NCI-H82 treated with DMSO at 0.1 percent for 48 hours (cell line): ENCODE measurements at regions not wholly inside any gene's neighbourhood (a gene's known extent, or its start where the extent isn't known, plus 50 kb on each side); places are given as distances from the start of the nearest gene placed in this dataset.

ENCODE experiments used
- DNase-seq: peaks from one replicate; lab custom pipeline; 2025; ENCODE audit not compliant: unreplicated experiment; lab: John Stamatoyannopoulos, UW

- DNase-seq, result no peak
Observed at GRCh38 chr6:137357263-137357947, 136.8 kb downstream of the OLIG3 start.

DNA sequence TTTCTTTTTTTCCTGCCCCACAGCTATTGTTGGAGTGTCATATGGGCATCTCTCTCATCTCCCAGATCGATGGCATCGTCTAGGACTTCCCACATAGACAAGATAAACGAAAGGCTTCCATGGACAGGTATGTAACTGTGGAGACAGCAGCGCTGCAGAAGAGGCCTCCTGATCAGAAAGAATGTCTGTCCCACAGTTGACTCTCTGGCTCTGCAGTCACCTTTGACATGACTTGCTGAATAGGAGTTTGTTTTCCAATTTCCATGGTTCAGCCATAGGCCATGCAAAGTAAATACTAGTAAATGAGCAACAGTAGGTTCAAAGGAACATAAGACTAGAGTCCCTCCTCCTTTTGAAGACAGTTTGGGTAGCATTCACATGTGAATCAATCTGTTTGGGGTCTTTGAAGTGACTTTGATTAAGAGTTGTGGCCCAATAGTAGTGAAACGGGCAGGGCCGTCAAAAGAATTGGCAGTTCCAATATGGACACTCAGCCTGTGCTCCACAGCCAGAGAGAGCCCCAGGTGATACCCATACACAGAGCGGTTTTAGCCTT lies 134.7 kb upstream of the IFNGR1 start:
- no peak for DNase-seq

DNA sequence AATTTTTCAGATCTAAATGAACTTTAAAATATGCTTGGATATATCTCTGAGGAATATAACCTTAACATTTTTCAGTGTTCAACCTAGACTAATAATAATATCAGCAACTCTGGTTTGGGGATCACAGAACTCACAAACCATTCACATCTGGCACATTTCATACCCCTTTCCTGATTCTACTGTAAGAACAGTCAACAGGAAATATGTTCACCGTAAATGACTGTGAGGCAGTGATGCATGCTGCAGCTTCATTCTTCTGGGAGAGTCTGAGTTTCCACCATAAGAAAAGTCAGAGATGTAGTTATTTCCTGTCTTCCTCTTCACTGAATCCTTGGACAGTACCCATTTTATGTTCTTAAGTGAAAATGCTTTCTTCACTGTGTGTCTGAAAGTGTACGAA lies 134.2 kb upstream of the IFNGR1 start:
- DNase-seq, result no peak

DNA sequence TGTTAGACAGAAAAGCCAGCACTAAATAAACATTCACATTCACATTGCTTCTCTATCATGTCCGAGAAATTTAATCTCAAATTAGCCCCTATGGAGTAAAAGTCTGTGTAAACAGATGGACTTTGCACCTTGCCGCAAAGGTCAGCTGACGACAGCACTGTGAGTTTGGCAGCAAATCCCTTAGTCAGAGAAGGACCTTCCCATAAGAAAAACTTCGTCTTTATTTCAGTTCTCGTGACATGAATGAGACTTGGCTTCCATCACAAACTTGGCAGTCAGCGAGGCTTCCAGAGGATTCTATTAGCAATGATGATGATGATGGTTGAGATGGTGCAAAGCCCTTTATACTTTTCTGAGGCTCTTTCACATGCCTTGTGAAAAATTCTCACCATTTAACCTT lies 133.7 kb upstream of the IFNGR1 start:
- DNase-seq, result no peak

DNA sequence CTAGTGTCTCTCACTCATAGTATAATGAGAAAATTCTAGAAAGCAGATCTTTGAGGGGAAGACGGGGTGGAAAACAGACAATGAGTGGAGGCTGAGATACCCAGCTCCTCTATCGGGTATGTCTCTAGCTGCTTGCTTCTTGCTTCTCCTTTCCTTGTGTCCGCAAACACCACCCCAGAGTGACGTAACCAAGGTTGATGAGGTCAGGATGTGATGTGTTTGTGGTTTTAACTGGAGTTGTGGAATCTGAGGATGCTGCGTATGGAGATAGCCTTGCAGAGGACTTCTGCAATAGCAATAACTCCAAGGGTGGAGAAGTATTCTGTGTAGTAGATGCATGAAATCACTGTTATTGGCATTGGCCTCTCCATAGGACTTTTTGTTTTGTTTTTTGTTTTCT lies 132.7 kb upstream of the IFNGR1 start:
- no peak for DNase-seq

- DNase-seq, result no peak
Observed at GRCh38 chr6:137350857-137351256, 131.7 kb upstream of the IFNGR1 start.

GRCh38 chr6:137349856-137350830 lies 131.0 kb upstream of the IFNGR1 start:
- no peak for DNase-seq

- no peak for DNase-seq
Observed at GRCh38 chr6:137348777-137349176, 129.6 kb upstream of the IFNGR1 start.

DNA sequence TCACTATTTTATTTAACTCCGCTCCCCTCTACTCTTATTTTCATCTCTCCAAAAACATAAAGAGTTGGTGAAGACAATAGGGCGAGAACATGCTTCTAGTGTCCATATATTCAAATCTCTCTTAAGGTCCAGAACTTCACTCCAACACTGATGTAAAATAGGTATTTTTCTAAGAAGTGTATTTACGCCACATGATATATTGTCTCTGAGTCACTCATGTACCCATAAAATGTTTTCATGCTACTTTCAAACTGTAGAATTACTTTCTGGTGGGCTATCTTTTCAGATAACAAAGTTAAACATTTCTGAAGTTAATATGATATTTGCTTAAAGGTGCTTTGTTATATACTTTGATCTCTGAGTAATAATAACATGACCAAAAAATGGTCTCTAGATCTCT lies 124.1 kb upstream of the IFNGR1 start:
- DNase-seq, result no peak

DNA sequence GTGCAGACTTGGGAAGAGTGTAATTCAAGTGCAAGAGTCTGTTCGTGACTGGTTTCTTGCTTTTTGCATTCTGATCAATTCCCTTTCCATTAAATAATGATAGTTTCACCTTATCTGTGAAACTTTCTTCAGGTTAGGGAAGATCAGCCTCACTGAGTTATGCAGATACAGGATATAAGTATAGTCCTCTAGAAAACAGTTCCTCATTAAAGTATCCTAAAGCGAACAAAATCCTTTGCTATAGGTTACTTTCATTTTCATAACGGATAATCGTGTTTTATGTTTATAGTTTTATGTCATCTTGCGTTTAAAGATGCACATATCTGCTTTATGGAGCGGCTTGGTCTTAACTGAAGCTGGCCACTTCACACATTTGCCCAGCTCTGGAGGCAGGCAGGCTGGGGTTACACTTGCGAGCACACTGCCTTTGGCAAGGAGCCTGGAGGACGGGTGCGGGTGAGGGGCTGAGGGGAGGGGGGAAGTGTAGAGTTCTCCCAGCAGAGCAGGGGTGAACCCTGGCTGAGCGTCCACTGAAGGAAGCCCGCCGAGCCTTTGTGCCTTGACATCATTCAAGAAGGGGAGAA lies 123.5 kb upstream of the IFNGR1 start:
- no peak for DNase-seq

- DNase-seq, result no peak
Observed at GRCh38 chr6:137341681-137342195, 122.6 kb upstream of the IFNGR1 start.

DNA sequence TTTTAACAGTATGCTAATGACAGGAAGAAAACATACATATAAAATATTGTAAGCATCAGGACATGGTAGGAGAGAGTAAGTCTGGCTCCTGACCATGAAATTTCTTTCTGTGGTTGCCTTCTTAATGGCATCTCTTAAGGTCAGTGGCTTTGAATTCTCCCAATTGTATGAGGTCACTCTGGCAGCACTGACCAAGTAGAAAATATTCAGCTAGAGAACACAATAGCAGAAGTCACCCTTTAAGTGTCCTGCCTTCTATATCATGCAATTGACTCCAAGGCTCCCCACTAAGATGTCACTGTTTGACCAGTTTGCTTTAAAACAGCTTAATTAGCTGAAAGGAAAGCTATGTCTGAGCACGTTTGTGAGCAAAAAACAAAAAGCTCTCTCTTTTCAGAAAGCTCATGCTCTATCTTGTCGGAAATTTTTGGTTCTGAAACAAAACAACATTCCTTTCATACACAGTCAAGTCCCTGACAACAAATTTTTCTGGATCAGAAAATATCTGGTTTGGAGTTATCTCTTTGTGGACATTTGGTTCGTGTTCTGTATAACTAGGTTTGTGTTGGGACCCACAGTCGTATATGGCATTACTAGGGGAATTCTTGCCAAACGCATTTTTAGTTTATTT lies 120.9 kb upstream of the IFNGR1 start:
- no peak for DNase-seq

GRCh38 chr6:137334884-137335283 lies 115.7 kb upstream of the IFNGR1 start:
- DNase-seq, result no peak

DNA sequence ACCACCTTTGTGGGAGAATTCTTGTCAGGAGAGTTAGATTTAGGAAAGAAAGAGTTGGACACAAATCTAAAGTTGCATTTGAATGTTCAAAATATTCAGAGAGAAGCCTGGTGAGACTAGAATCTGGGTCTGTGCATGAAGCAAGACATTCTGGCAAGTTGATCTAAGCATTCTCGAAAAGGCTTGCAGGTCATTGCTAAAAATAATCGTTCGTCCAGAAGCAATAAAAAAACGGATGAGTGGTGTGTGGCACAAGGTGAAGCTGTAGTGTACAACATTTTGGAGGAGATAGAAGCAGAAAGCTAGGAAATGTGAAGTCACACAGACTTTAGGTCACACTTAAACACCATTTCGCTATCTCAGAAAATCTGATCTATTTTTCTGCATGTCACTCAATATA lies 114.9 kb upstream of the IFNGR1 start:
- no peak for DNase-seq

- DNase-seq, result no peak
Observed at GRCh38 chr6:137332637-137333280, 113.6 kb upstream of the IFNGR1 start.

DNA sequence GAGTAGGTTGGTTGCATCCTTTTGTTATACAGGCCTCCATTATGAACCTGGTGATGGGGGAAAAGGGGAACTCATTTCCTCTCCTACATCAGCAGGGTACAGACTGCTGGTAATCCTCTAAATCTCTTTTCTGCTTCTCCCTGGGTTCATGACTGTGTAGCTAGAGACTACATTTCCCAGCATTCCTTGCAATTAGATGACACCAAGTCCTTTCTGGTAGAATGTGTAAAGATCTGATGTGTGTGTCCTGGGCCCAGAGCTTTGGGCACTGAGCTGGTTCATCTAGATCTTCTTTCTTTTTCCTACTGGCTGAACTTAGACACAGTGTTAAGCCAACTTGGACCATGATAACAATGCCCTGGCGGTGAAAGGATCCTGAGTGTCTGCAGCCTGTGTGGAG lies 104.7 kb upstream of the IFNGR1 start:
- peak; percentile 54 for DNase-seq

DNA sequence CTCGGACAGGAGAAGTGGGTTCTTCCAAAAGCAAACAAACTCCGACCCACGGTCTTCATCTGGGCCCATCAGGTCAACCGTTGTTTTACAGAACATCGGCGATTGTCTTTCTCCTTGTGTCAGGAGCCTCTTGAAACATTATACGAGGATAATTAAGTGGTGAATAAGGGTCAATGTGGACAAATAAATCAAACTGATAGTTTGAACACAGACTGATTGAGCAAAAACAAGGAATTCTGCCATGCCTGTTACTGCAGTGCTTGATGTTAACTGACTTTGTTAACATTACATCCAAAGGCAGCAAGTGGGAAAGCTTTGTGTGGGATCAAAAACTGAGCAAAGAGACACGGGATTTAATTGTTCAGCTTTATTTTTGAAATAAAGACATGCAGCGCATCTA lies 101.1 kb upstream of the IFNGR1 start:
- no peak for DNase-seq

DNA sequence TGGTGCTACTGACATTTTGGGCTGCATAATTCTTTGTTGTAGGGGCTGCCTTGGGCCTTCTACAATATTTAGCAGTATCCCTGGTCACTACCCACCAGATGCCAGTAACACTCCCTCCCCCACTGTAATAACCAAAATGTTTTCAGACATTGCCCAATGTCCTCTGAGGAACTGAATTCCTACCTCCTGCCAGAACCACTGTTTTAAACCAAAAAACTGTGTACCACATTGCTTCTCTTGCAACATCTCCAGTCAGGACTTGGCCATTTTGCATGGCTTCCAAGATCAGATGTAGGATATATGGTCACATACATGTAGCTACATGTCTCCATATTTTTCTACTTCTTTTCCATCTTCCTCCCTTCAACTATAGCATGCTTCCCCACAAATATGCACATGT lies 97.4 kb upstream of the IFNGR1 start:
- no peak for DNase-seq

- DNase-seq, result no peak
Observed at GRCh38 chr6:137315081-137315480, 95.9 kb upstream of the IFNGR1 start.
